Fibroblast of mammary gland (primary cell): ENCODE measurements at regions not wholly inside any gene's neighbourhood (a gene's known extent, or its start where the extent isn't known, plus 50 kb on each side); places are given as distances from the start of the nearest gene placed in this dataset.
"Not testable (repeated sequence)": the region's sequence is repeated elsewhere in the genome, so short reads cannot be mapped to it uniquely, and the experiment has no call there.

Experiments
- DNase-seq: peaks from one replicate; pipeline ENCODE4 v3.0.0-alpha.2; 2010; ENCODE audit warnings: low read depth
- H3K4me3 ChIP-seq: 2 replicates; pipeline ENCODE4 v1.5.1; 2011; ENCODE audit warnings: low read depth, mild to moderate bottlenecking, low read length, moderate library complexity; ENCODE audit not compliant: control insufficient read depth
- CTCF ChIP-seq: conservative IDR thresholded peaks from 2 replicates; pipeline ENCODE4 v1.5.1; 2011; ENCODE audit warnings: low read depth, low read length, inconsistent platforms; ENCODE audit not compliant: control insufficient read depth, insufficient read depth

- no peak for TF ChIP-seq CTCF
- DNase-seq = no peak
These were observed 626.7 kb upstream of the DEFB115 start for GRCh38 chr20:30630761-30631160.

DNA sequence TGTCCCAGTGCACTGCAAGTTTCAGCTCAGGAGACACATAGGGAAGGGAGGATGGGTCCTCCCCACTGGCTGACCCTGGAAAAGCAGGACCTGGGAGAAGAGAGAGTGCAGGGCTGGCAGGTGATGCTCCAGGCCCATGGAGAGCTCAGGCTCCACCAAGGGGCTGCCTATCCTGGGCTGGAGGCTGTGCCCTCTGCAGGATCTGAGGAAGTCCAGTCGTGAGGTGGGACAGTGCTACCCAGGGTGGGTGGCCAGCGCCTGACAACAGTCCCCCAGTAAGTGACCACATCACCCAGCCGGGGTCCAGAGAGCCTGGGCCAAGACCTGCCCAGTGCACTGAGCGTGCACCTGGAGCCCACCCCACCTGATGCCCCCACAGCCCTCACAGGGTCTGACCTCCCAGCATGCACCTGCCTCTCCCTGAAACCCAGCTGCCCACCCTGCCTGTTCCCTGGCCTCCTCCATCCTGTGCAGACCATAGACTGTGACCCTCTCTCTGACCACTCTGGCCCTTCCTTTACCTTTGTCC is 626.1 kb upstream of the DEFB115 start:
- DNase-seq, H3K4me3 ChIP-seq: not testable (repeated sequence)

More at GRCh38 chr20:30630761-30631160, 626.7 kb upstream of the DEFB115 start:
- H3K4me3 ChIP-seq = no peak overlapping the region

DNA sequence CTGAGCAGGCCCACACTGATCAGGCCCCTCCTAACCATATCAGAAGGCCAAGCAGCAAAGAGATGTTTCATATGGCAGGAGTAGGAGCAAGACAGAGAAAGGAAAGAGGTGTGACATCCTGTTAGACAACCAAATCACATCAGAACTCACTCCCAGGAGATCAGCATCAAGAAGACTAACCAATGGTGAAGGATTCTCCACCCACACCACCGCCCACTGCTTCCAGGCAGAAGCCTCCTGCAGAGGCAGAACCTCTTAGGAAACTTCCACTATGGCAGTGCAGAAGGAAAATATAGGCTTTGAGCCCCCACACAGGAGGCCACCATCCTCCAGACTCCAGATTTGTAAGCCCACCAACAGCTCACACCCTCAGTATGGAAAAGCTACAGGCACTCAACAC is 624.7 kb upstream of the DEFB115 start:
- not testable (repeated sequence) for DNase-seq, H3K4me3 ChIP-seq

DNA sequence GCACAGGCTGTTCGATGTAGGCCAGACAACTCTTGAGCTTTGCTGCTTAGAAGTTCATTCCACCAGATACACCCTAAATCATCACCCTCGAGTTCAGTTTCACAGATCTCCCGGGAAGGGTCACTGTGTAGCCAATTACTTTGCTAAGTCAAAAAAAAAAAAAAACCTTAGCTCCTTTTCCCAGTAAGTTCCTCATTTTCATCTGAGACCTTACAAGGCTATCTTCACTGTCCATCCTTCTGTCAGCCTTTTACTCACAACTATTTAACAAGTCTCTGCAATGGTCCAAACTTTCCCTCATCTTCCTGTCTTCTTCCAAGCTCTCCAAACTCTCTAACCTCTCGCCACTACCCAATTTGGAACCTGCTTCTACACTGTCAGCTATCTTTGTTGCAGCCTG is 615.9 kb upstream of the DEFB115 start:
- H3K4me3 ChIP-seq, DNase-seq: not testable (repeated sequence)

GRCh38 chr20:30660982-30661381 is 596.5 kb upstream of the DEFB115 start:
- H3K4me3 ChIP-seq, DNase-seq: not testable (repeated sequence)

DNA sequence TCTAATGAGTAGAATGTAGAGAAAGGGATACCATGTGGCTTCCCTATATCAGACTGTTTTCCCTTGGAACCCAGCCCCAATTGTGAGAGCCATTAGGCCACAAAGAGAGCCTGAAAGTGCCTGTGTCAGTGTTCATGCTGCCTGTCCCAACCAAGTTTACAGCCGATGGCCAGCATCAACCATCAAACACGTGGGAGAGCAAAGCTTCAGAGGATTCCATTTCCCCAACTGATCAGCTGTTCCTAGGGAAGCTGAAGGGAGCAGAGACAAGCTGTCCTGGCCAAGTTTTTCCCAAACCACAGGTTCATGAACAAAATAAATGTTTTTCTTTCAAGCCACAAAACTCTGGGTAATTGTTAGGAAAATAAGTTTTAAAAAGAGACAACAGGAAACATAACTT is 589.0 kb upstream of the DEFB115 start:
- DNase-seq, H3K4me3 ChIP-seq: not testable (repeated sequence)

GRCh38 chr20:30669330-30670029 is 588.0 kb upstream of the DEFB115 start:
- not testable (repeated sequence) for DNase-seq, H3K4me3 ChIP-seq

DNA sequence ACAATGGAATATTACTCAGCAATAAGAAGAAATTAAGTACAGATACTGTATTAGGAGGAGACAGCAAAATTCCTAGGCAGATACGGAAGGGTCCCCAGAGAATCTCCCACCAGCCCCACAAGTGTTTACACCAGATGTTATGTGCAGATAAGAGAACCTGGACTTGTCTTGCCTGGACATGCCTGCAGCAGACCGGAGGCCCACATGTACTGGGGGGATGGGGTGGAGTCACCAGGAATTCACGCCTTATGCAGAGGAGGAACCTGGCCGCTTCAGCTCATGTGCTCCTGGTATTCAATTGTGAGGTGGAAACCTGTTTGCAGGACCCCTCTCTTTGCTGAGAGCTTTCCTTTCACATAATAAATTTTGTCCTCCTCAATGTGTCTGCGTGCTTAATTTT is 586.3 kb upstream of the DEFB115 start:
- H3K4me3 ChIP-seq, DNase-seq: not testable (repeated sequence)

- not testable (repeated sequence) for H3K4me3 ChIP-seq, DNase-seq
These were observed 581.4 kb upstream of the DEFB115 start for GRCh38 chr20:30675988-30676564.

GRCh38 chr20:30682236-30682635 is 575.2 kb upstream of the DEFB115 start:
- H3K4me3 ChIP-seq, DNase-seq: not testable (repeated sequence)

- not testable (repeated sequence) for DNase-seq, H3K4me3 ChIP-seq
These were observed 544.6 kb upstream of the DEFB115 start for GRCh38 chr20:30712861-30713260.

DNA sequence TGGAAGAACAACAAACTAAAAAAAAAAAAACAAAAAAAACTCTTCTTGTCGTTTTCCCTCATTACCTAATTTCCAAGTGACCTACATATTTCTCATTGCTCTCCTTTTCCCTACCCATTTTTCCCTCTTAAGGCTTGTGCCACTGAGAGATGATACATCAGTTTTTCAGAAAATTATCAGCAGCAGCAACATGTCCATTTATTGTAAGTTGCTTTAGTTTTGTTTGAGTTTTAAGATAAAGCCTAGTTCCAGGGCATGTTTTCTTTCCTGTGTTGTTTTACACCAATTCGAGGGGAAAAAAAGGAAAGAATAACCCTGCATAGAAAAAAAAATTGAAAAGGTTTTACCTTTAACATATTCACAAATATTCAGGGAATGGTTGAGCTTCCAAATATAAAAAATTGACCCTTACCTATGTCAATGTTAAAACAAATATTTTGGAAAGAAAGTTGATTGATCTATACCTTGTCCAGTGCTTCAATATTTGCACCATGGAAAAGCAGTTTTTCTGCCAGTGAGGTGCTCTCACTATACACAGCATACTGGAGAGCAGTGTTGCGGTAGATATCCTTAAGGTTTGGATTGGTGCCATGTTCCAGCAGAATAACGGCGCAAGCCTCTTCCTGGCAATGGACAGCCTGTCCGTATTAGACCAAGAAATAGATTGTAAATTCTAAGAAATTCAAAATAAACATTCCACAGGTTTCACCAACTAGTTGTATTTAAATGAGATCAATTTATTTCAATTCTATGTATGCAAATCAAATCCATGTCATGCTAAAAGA is 537.9 kb upstream of the DEFB115 start:
- not testable (repeated sequence) for H3K4me3 ChIP-seq, DNase-seq

- not testable (repeated sequence) for H3K4me3 ChIP-seq, DNase-seq
These were observed 534.0 kb upstream of the DEFB115 start for GRCh38 chr20:30723511-30723910.

DNA sequence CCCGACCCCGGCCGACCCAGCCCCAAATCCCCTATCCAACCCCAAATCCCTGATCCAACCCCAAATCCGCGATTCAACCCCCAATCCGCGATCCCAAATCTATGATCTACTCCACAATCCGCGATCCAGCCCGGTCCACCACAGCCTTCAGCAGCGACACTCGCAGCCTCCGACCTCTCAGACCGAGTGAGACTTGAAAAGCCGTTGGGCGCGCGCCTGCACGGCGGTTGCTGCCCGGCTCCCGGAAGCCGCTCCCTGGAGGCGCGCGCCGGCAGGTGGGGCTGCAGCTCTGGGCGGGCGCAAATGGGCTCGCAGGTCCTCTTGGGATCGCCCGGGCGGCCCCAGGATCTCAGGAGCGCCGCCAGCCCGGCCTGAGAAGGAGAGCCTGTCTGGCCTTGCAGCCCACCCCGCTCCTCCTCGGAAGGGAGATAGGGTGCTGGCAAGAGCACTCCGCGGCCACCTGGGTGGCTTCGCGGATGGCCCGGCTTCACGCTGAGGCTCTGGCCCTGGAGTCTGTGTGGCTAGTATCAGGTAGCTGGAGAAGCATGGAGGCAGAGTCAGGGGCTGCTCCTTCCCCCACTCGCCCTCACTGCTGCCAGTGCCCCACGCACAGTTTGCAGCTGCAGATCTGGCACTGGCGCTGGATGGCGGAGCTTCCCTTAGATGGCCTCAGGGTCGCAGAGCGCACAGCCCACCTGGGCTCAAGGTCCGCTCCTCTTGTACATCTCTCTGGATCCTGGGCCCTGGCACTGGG is 533.4 kb upstream of the DEFB115 start:
- peak; percentile 0 for DNase-seq
- not testable (repeated sequence) for H3K4me3 ChIP-seq

GRCh38 chr20:30724688-30725074 is 532.8 kb upstream of the DEFB115 start:
- not testable (repeated sequence) for DNase-seq, H3K4me3 ChIP-seq

DNA sequence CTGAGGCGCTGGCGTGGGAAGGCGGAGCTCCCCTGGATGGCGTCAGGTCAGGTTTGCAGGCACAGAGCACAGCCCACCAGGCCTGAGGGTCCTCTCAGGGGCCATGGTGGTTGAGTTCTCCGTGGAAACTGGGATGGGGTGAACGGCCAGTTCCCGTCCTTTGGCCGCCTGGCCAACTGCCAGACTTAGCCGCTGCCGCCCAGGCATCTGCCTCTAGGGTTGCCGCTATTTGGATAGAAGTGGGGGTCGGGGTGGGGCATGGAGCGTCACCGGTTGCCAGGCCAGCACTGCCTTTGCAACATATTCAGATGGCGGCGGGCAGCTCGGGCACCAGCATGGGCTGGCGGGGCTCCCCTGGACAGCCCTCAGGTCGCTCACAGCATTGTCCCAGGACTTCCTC is 532.3 kb upstream of the DEFB115 start:
- DNase-seq, H3K4me3 ChIP-seq: not testable (repeated sequence)

DNA sequence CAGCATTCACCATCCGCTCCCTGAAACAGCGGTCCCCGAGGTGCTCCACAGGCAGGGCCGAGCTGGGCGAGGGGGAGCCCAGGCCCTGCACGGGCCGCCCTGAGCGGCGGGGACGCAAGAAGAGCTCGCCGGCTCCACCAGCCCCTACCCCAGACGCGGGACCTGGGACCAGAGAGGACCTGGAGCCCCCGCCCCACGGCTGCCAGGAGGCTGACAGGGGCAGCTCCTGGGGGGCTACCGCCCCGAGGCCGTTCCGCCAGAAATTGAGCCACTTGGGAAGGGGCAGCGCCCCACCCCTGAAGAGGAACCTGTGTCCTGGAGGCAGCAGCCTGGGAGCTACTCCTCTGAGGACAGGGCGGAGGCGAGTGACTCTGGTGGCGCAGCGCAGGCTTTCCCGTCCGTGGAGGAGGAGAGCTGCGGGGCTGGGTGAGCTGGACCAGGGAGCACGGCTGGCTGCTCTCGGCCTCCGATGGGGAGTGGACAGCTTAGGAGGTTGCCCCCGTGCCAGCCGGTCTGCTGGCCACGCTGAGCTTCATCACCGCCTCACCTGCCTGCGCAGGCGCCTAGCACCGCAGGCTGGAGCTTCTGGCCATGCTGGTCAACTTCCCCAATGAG is 529.1 kb upstream of the DEFB115 start:
- not testable (repeated sequence) for DNase-seq, H3K4me3 ChIP-seq
